Hematopoietic multipotent progenitor cell (in vitro differentiated cells): ENCODE measurements at regions not wholly inside any gene's neighbourhood (a gene's known extent, or its start where the extent isn't known, plus 50 kb on each side); places are given as distances from the start of the nearest gene placed in this dataset.

Source experiments
- DNase-seq, 3 donors: peaks; one replicate each; pipeline ENCODE4 v3.0.0-alpha.2; 2011 to 2015; ENCODE audit warnings: low read depth in 2 of 3, low spot score in 2 of 3

DNA sequence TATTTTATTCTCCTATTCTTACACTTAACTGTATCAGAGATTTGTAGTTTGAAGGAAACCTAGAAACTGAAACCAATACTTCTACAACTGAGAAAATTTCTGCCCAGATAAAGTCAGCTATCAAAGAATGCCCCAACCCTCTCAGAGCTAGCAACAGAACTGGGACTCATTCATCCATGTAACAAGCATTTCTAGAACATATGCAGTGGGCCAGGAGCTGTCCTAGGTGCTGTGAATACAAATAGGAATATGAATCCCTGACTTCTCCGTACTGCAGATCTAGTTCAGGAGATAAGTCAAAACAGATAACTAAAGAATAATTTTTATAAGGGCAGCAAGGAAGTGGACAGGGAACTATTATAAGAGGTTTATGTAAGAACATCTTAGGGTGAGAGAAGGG lies 654.1 kb upstream of the NOX3 start:
- DNase-seq: no peak

DNA sequence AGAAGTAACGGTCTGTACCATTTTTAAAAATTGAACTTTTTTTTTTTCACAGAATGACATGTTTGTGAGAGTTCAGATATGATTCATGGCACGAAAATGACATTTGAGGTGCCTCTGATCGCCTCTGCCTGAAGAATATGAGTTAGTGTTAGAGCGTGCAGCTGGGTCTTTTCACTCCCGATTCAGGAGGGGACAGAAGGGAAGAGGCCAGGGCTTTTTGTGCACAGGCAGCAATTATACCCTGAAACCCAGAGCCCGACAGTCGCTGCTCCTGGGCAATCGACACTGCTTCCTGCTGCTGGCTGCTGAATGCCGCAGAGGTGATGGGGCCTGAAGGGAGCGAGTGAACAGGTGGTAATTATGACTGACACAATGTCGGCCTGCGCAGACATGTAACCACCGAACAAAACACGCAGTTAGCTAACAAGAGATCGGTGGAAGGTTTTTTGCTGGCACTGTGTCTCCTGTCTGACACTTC lies 652.0 kb upstream of the NOX3 start:
- DNase-seq: no peak

DNA sequence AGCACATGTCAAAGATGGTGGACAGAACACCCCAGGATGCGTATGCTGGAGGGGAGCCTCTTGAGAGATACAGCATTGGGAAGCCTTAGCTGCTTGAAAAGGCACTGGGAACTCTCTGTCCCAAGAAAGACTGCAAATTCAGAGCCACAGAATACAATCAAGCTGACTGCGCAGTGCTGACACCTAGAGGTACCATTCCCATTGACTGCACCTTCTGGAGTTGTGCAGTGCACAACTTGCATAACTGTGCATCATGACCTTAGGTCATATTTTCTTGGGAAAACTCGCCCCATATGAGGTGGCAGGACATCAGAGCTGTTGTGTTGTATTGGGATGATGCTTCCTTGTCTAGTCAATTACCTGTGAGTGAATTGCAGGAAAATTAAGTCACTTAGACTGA lies 646.5 kb upstream of the NOX3 start:
- DNase-seq: no peak

DNA sequence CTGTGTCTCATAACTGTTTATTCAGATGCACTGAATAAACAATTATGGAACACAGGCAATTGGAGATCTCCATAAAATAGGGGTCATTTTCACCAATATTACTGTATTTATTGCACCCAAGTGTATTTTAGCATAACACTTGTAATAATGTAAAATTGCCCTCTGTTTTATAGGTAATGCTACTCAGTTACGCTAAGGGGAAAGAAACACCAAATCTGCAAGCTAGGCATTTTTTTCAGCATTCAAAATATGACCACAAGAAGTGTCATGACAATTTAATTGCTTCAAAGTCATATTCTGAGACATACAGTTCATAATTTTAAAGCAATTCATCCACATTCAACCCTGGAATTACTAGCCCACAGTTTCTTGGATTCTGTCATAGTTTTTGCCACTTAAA lies 643.2 kb upstream of the NOX3 start:
- DNase-seq: no peak

DNA sequence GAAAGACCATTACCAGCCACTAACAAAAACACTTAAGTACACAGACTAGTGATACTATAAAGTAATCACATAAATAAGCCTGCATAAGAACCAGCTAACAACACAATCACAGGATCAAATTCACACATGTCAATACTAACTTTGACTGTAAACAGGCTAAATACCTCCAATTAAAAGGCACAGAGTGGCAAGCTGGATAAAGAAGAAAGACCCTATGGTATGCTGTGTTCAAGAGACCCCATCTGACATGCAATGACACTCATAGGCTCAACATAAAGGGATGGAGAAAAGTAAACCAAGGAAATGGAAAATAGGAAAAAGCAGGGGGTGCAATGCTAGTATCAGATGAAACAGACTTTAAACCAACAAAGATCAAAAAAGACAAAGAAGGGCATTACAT lies 631.8 kb upstream of the NOX3 start:
- DNase-seq: no peak

DNA sequence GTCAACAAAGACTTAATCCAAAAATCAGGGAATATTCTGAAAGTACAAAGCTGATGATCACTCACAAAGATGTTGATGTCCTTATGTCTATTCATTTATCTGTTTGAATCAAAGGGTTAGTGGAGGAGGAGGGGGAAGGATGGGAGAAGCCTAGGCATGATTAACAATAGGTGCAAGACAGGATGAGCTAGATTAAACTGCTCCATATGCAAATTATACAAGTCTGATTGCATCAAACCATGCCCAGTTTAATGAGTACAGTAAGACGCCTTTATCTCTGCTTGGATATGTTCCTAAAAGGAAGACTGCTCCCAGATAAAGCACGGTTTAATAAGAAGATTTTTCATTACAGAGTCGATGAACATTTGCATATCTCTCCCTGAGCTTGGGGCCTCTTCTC lies 626.4 kb upstream of the NOX3 start:
- no peak for DNase-seq

DNA sequence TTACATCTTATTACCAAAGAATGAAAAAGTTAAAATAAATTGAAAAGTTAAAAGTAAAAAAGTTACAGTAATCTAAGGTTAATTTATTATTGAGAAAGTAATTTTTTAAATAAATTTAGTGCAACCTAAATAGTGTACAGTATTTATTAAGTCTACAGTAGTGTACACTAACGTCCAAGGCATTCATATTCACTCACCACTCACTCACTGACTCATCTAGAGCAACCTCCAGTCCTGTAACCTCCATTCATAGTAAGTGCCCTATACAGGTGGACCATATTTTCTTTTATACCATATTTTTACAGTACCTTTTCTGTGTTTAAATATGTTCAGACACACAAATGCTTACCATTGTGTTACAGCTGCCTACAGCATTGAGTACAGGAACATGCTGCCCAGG lies 624.7 kb upstream of the NOX3 start:
- DNase-seq: no peak

DNA sequence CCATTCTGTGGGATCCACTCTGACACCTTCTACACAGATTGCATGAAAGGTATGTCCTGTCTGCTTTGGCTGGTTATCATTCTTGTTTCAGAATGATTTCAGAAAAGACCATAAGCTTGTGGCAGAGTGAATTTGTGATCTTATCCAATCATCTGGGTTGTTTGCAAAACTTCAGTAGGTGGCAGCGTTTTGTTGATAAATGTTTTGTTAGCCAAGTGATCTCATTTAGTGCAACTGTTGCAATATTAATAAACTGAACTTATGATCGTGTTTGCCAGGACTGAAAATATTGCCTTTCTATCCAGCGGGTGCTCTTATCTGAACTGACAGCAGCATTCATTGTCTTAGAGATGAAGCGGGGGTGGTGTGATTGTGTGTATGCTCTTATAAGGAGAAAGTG lies 613.2 kb upstream of the NOX3 start:
- DNase-seq: peak in 2 of 3 donors; percentile 24 to 56

DNA sequence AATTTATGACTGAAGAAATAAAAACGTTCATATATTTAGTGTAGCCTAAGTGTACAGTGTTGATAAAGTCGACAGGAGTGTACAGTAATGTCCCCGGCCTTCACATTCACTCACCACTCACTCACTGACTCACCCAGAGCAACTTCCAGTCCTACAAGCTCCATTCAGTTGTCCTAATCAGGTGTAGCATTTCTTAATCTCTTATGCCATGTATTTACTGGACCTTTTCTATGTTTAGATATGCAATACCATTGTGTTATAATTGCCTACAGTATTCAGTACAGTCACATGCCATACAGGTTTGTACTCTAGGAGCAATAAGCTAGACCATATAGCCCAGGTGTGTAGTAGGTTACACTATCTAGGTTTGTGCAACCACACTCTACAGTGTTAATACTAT lies 610.2 kb upstream of the NOX3 start:
- DNase-seq: no peak

DNA sequence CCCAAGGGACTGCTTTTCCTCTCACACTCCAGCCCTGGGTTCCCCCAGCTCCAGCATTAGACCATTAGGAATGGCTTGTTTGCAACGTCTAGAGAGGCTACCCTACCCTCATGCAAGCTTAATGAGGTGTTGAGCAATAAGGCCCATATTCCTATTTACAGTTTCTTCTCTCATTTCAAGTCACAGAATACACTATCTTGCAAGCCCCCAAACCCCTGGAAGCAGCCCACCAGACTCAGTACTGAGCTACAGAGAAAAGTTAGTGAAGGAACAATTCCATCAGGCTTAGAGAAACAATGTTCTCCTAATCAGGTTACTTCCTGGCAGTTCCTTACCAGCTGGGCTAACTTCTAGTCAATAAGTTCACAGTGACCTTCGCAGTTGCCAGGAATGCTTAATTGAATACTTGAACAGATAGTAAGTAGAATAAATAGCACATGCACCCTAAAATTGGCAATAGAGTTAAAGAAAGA lies 606.5 kb upstream of the NOX3 start:
- DNase-seq: no peak

DNA sequence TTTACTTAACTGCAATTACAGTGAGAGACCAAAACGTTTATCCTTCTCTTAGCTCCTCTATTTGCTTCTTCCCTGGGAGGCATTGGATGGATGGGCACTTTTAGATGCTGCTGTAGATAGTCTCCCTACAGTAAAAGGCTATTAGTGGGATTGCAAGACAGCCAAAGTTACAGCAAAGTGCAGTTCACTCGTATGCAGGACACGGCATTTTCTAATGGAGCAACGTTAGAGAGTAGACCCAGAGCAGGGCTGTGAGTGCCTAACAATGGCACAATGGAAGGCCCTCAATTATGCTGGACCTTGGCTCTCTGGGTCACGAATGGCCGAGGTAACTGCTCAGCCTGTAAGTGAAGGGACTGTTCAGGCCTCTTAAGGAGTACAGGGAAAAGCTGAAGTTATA lies 605.8 kb upstream of the NOX3 start:
- no peak for DNase-seq

DNA sequence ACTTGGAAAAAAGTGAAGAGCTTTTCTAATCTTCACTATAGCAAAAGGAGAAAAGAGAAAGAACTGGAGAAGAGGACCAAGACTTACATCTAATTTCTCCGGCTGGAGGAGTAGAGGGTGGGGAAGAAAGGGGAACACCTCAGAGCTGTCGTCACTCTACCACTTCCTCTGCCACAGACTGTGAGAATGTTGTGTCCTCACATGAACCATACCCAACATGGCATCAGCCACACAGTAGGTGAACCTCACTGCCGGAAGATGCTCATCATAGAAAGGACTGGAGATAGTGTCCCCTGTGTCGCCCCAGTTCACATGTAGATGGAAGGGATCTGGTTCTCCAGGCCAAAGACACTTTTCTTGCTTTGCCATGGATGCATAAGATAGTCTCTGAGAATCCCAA lies 604.4 kb upstream of the NOX3 start:
- DNase-seq: peak in 2 of 3 donors; percentile 46 to 64

DNA sequence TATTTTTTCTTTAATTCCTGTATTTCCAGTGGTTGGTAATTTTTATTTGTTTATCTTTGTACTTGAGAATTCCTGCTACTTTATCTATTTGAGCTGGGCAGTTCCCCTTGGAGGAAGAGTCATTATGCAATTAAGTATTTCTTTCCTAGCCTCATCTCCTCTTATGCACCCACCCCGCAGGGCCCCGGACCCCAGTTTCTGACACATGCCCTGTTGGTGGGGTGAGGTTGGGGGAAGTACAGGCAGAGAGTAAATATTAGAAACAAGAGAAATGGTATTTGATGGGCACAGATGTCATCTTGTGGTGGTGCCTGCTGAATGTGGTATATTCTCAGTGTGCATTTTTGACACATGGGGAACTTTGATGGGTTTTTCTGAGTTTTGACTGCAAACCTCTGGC lies 602.7 kb upstream of the NOX3 start:
- DNase-seq: no peak

DNA sequence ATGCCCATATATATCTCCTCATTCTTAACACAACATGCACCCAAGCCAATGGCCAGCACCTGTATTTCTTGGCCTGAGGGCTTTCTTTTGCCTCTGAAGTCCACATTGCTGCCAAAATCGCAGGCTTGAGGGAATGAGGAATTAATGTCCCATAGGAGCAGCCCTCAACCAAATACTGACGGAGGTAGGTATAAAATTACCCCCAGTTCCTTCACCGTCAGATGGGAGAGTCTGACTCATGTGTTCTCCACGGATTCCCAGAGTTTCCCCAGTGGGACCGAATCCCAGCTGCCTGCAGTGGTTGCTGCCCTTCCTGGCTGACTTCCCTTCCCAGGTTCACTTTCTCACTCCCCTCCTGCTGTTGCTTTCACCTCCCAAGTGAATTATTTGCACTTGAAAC lies 602.2 kb upstream of the NOX3 start:
- no peak for DNase-seq

DNA sequence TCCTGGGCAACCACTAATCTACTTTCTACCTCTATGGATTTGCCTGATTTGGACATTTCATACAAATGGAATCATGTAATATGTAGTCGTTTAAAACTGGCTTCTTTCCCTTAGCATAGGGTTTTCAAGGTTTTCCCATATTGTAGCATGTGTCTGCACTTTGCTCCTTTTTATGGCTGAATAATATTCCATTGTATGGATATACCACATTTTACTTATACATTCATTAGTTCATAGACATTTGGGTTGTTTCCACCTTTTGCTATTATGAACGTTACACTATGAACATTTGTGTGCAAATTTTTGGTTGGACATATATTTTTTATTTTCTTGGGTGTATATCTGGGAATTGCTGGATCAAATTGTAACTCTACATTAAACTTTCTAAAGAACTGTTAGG lies 600.4 kb upstream of the NOX3 start:
- DNase-seq: no peak

DNA sequence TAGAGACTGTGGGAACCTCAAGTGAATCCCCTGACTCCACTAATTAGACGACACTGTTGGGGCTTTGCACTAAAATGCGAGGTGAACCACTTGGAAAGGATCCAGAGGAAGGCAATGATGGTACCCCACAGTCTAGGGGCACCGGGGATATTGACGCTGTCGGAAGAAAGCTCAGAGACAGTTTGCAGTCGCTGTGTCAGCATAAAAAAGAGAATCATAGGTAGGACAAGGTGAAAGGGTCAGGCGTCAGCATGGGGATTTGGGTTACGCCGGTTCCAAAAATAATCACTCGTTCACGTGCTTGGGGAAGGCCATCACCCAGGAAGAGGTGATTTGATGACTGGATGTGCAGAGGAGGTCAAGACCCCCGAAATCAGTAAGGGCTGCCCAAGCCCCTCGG lies 598.0 kb upstream of the NOX3 start:
- no peak for DNase-seq

DNA sequence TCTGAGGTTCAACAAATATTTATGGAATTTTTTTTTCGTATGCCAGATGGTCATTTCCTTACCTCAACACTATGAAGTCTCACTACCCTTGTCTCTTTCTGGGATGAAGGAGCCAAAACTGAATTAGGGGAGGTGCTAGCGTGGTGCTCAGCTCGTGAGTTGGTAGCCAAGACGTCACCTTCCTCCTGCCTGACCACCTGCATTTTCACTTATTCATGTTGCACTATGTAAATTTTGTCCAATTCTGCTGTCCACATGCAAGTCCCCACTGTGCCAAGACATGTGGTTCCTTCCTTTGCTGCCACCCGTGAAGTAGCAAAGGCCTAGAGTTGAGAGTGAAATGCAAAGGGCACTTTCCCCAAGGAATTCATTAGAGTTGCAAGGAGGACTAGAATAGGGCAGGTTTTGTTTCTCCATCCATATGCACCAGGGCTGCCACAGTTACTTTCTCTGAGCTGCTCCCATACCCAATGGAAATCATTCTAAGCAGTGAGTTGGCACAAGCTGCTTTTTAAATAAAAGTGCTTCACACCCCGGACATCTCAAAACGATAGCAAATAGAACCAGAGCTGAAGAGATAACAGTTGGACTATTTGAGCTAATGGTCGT lies 591.3 kb upstream of the NOX3 start:
- no peak for DNase-seq

DNA sequence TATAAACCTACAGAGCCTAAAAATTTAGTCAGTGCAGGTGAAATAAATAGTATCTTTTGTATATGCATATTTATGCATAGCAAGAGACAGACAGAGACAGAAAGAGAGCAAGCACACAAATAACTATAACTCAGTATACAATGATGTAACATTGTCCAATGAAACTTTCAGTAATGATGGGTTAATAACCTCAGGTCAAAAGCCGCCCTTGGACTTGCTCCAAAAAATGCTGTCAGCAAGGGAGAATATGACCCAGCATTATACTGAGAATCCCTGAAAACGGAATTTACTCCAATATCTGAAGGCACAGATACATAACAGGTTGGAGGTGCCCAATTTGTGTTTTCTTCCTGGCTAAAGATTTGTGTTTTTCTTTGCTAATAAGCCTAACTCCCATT lies 590.6 kb upstream of the NOX3 start:
- no peak for DNase-seq

DNA sequence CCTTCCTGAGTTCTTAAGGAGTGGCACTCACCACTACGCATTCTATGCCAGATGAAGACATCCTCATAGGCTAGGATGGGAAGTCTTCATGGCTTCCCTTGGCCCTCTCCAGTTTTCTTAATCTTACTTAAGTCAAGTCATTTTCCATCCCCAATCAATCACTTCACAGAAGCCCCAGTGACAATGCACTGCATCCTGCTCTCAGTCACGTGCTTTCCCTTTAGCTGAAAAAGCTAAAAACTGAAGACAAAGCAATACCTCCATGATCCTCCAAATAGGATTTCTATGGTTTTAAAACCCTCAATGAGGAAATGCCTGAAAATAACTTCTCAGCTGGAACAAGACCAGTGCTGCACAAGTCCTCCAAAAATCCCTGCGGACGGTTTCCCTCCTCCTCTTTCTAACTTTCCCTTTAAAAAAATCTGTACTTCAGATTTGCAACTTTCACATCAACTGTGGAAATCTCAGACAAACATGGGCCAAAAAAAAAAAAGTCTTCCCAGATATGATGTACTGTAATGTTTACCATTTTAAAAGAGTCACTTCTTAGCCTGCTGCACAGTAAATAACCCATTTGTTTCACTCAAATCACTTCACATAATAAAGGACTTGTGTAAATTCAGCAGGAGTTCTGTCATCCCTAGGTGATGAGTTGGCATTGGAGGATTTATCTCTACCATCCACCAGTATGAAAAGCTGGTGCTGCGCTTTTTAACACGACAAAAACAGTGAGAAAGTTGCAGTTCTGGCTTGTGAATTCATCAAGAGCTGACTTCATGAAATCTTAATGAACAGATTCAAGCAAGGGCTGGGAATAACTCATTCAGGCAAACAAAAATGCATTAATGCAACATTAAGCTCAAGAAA lies 590.0 kb upstream of the NOX3 start:
- DNase-seq: no peak

DNA sequence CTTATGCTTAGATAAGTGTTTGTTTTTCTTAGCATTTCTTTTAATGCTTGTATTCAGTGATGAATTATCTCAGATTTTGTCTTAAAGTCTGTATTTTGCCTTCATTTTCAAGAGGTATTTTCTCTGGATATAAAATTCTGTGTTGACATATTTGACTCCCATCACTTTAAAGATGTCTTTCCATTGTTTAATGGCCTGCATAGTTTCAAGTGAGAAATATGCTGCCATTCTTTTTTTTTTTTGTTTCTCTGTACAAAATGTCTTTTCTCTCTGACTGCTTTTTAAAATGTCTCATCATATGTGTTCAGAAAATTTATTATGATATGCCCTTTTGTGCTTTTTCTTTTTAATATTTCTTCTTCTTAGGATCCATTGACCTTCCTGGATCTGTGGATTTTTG lies 578.0 kb upstream of the NOX3 start:
- peak in 1 of 3 donors; percentile 35 for DNase-seq

DNA sequence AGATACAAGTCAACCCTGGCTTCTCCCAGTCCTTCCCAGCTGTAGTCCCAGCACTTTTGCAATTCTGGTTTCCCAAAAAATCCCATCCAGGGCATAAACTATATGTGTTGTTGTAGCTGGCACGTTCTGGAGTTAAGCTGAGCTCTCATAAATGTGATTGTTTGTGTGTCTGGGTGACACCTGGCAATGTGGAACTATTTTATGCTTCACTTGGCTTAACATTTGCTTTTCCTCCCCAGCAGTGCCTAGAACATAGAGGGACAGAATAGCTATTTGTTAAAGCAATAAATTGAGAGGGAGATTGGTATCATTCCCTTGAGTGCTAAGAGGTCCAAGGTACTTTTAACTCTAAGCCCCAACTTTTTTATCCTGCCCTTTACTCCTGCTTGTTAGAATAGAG lies 575.9 kb upstream of the NOX3 start:
- DNase-seq: no peak

DNA sequence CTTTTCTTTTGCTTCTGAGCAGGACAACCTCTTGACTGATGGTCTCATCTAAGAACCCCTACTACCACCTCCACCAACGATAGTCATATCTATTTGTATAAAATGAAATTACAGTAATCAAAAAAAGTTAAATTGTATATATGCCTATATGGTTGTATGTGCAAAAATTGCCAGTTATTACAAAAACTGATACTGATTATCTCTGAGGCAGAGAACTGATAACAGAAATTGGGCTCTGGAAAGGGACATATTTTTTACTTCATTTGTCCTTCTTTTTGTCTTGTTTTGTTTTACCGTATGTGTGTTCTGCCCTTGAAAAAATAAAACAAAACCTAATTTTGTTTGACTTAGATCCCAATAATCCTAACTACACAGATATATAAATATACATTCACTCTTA lies 574.4 kb upstream of the NOX3 start:
- DNase-seq: no peak
